ENCODE measurements at regions not wholly inside any gene's neighbourhood (a gene's known extent, or its start where the extent isn't known, plus 50 kb on each side); places are given as distances from the start of the nearest gene placed in this dataset.

- Histone ChIP-seq H3K4me3 (no peak overlapping the region), H3K27ac (no peak overlapping the region), H3K9me3 (no peaks in the 10 kb centered on the region), H3K27me3 (no peaks in the 10 kb centered on the region), H3K4me1 (no peaks in the 10 kb centered on the region), H3K36me3 (no peaks in the 10 kb centered on the region)
- DNase-seq (ENCODE audit: low spot score), result no peak
- TF ChIP-seq CTCF (IDR thresholded peaks at IDR 0.05), result no peak
Observed at GRCh38 chr11:104320956-104321355, 157.0 kb upstream of the PDGFD start.

- Histone ChIP-seq H3K9me3 (no peaks in the 10 kb centered on the region), H3K27ac (no peak overlapping the region), H3K36me3 (no peaks in the 10 kb centered on the region), H3K4me1 (no peaks in the 10 kb centered on the region), H3K4me3 (no peak overlapping the region), H3K27me3 (no peaks in the 10 kb centered on the region)
- no peak for DNase-seq (ENCODE audit: low spot score)
- TF ChIP-seq CTCF (IDR thresholded peaks at IDR 0.05), result no peak
Observed at GRCh38 chr11:104320097-104320496, 156.2 kb upstream of the PDGFD start.

- Histone ChIP-seq H3K4me3 (no peak overlapping the region), H3K9me3 (no peaks in the 10 kb centered on the region), H3K36me3 (no peaks in the 10 kb centered on the region), H3K27ac (no peak overlapping the region), H3K27me3 (no peaks in the 10 kb centered on the region), H3K4me1 (no peaks in the 10 kb centered on the region)
- TF ChIP-seq CTCF (IDR thresholded peaks at IDR 0.05), result no peak
- no peak for DNase-seq (ENCODE audit: low spot score)
Observed at GRCh38 chr11:104319396-104319795, 155.4 kb upstream of the PDGFD start.

- H3K27ac ChIP-seq, result no peak overlapping the region
- no peak overlapping the region for H3K4me3 ChIP-seq
- no peaks in the 10 kb centered on the region for H3K27me3 ChIP-seq
- H3K4me1 ChIP-seq, result no peaks in the 10 kb centered on the region
- DNase-seq (ENCODE audit: low spot score), result no peak
- H3K9me3 ChIP-seq, result no peaks in the 10 kb centered on the region
- no peaks in the 10 kb centered on the region for H3K36me3 ChIP-seq
- TF ChIP-seq CTCF (IDR thresholded peaks at IDR 0.05), result no peak
Observed at GRCh38 chr11:104306862-104307474, 143.0 kb upstream of the PDGFD start.

GRCh38 chr11:104301776-104302175 is 137.8 kb upstream of the PDGFD start:
- no peaks in the 10 kb centered on the region for H3K27me3 ChIP-seq
- no peak overlapping the region for H3K27ac ChIP-seq
- no peaks in the 10 kb centered on the region for H3K9me3 ChIP-seq
- H3K36me3 ChIP-seq, result no peaks in the 10 kb centered on the region
- no peak overlapping the region for H3K4me3 ChIP-seq
- DNase-seq (ENCODE audit: low spot score), result no peak
- TF ChIP-seq CTCF (IDR thresholded peaks at IDR 0.05), result no peak
- H3K4me1 ChIP-seq, result no peaks in the 10 kb centered on the region

GRCh38 chr11:104291646-104292045 is 127.7 kb upstream of the PDGFD start:
- Histone ChIP-seq H3K4me3 (no peak overlapping the region), H3K36me3 (no peaks in the 10 kb centered on the region), H3K9me3 (no peaks in the 10 kb centered on the region), H3K27ac (no peak overlapping the region), H3K4me1 (no peaks in the 10 kb centered on the region), H3K27me3 (no peaks in the 10 kb centered on the region)
- no peak for TF ChIP-seq CTCF (IDR thresholded peaks at IDR 0.05)
- no peak for DNase-seq (ENCODE audit: low spot score)
